ENCODE measurements at regions not wholly inside any gene's neighbourhood (a gene's known extent, or its start where the extent isn't known, plus 50 kb on each side); places are given as distances from the start of the nearest gene placed in this dataset.

DNA sequence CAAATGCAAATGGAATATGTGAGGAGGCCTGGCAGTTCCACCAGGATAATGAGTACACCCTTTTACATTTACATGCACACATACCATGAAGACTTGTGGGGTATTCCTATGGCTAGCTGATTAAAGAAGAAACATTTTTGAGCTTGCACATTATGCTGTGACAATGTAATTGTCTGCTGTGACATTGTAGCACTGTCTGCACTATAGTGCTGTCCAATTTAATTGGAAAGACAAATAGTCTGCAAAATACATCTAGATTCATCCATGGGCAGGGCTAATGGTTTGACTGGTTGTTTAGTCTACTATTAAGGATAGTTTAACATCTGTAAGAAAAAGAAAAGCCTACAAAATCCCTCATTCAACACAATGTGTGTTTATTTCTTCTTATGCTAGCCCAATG lies 1005.6 kb upstream of the LRFN5 start:
- H3K27me3 ChIP-seq = no peaks in the 10 kb centered on the region
- no peak overlapping the region for H3K4me3 ChIP-seq
- H3K9me3 ChIP-seq = no peaks in the 10 kb centered on the region
- H3K27ac ChIP-seq = no peak overlapping the region
- H3K36me3 ChIP-seq = no peaks in the 10 kb centered on the region
- no peak for DNase-seq
- TF ChIP-seq POLR2AphosphoS5 (IDR thresholded peaks at IDR 0.05) (no peak), EP300 (IDR thresholded peaks at IDR 0.05) (no peak), CTCF (IDR thresholded peaks at IDR 0.05) (no peak), POLR2A (IDR thresholded peaks at IDR 0.05) (no peak)
- no peaks in the 10 kb centered on the region for H3K4me1 ChIP-seq
- intact Hi-C loops (cut with DNase I; ENCODE audit: low total_unique reads) = no loop called here

DNA sequence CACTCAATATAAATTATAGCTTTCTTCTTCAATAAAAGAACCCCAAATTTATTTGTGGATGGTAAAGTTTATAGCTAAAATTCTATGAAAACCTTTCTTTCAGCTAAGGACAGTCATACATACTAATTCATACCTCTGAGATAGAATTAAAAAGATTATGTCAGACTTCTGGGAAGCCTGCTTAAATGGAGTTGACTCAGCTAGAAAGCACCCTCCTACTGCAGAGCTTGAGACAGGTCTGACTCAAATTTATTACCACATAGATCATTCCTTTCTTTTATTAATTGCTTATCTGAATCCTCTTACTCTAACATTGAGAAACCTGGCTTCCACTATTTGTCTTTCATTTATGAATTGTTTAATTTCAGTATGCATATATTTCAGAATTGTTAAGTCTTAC lies 1007.0 kb upstream of the LRFN5 start:
- no peaks in the 10 kb centered on the region for H3K36me3 ChIP-seq
- H3K27ac ChIP-seq = no peak overlapping the region
- H3K9me3 ChIP-seq = no peaks in the 10 kb centered on the region
- no peaks in the 10 kb centered on the region for H3K27me3 ChIP-seq
- H3K4me1 ChIP-seq = no peaks in the 10 kb centered on the region
- intact Hi-C loops (cut with DNase I; ENCODE audit: low total_unique reads) = no loop called here
- TF ChIP-seq POLR2A (IDR thresholded peaks at IDR 0.05) (no peak), POLR2AphosphoS5 (IDR thresholded peaks at IDR 0.05) (no peak)
- DNase-seq = no peak
- no peak overlapping the region for H3K4me3 ChIP-seq

DNA sequence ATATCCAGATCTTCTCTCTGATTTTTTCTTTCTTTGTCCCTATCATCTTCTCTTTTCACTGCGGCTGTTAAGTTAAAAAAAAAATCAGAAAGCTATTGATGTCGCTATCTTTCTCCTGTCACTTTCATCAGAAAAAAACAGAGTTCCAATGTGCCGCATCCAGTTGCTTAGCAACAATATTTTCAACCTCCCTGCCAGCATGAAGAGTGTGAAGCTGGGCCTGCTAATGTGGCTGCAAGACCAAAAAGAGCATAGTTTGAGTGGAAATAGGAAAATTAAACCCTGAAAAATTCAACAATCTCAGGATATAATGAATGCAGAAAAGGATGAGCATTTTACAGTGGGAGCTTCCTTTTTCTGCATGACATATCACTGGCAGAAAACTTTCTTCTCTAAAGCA lies 1025.4 kb upstream of the LRFN5 start:
- Histone ChIP-seq H3K4me3 (no peak overlapping the region), H3K27ac (no peak overlapping the region), H3K9me3 (no peaks in the 10 kb centered on the region), H3K27me3 (no peaks in the 10 kb centered on the region), H3K4me1 (no peaks in the 10 kb centered on the region), H3K36me3 (no peaks in the 10 kb centered on the region)
- TF ChIP-seq POLR2AphosphoS5 (IDR thresholded peaks at IDR 0.05) = no peak
- TF ChIP-seq POLR2A (IDR thresholded peaks at IDR 0.05) = no peak
- TF ChIP-seq EP300 (IDR thresholded peaks at IDR 0.05) = no peak
- no peak for TF ChIP-seq CTCF (IDR thresholded peaks at IDR 0.05)
- intact Hi-C loops (cut with DNase I; ENCODE audit: low total_unique reads) = no loop called here
- DNase-seq = no peak
- WGBS, 5 donors = 29 to 61% (median 48%) methylated on average over 3 of the region's 3 CpGs

- 48 to 64% (median 57%) methylated on average over 4 of the region's 4 CpGs for WGBS, 5 donors
- TF ChIP-seq CTCF (IDR thresholded peaks at IDR 0.05) (no peak), EP300 (IDR thresholded peaks at IDR 0.05) (no peak), POLR2A (IDR thresholded peaks at IDR 0.05) (no peak), POLR2AphosphoS5 (IDR thresholded peaks at IDR 0.05) (no peak)
- no peak overlapping the region for H3K27ac ChIP-seq
- no peak for DNase-seq
- no peak overlapping the region for H3K4me3 ChIP-seq
- H3K27me3 ChIP-seq = no peaks in the 10 kb centered on the region
- H3K36me3 ChIP-seq = no peaks in the 10 kb centered on the region
- no peaks in the 10 kb centered on the region for H3K9me3 ChIP-seq
- H3K4me1 ChIP-seq = no peaks in the 10 kb centered on the region
- intact Hi-C loops (cut with DNase I; ENCODE audit: low total_unique reads) = no loop called here
Measured at GRCh38 chr14:40576880-40577478, 1029.7 kb upstream of the LRFN5 start.

- H3K27ac ChIP-seq = no peak overlapping the region
- no peak for DNase-seq
- no peaks in the 10 kb centered on the region for H3K36me3 ChIP-seq
- no peaks in the 10 kb centered on the region for H3K27me3 ChIP-seq
- intact Hi-C loops (cut with DNase I; ENCODE audit: low total_unique reads) = no loop called here
- H3K9me3 ChIP-seq = no peaks in the 10 kb centered on the region
- no peaks in the 10 kb centered on the region for H3K4me1 ChIP-seq
- TF ChIP-seq EP300 (IDR thresholded peaks at IDR 0.05) (no peak), CTCF (IDR thresholded peaks at IDR 0.05) (no peak), POLR2A (IDR thresholded peaks at IDR 0.05) (no peak), POLR2AphosphoS5 (IDR thresholded peaks at IDR 0.05) (no peak)
- H3K4me3 ChIP-seq = no peak overlapping the region
- WGBS, 5 donors = 29 to 48% (median 31%) methylated on average over 3 of the region's 3 CpGs
Measured at GRCh38 chr14:40574780-40575179, 1031.9 kb upstream of the LRFN5 start.

All from stomach (tissue), 8 donors.